Colonic mucosa (tissue), 4 donors: ENCODE measurements at regions not wholly inside any gene's neighbourhood (a gene's known extent, or its start where the extent isn't known, plus 50 kb on each side); places are given as distances from the start of the nearest gene placed in this dataset.
"Not testable (repeated sequence)": the region's sequence is repeated elsewhere in the genome, so short reads cannot be mapped to it uniquely, and the experiment has no call there.

Experiments used
- DNase-seq: peaks from one replicate; pipeline ENCODE4 v3.0.0-alpha.2; 2020
- H3K27ac ChIP-seq: fragments of 200-600 bp; one replicate; pipeline ENCODE4 v1.8.0; 2021
- H3K27me3 ChIP-seq: fragments of 200-600 bp; one replicate; pipeline ENCODE4 v1.8.0; 2021
- H3K36me3 ChIP-seq: fragments of 200-600 bp; one replicate; pipeline ENCODE4 v1.8.0; 2021
- H3K4me1 ChIP-seq: fragments of 200-600 bp; one replicate; pipeline ENCODE4 v1.8.0; 2021; ENCODE audit warnings: mild to moderate bottlenecking
- H3K4me3 ChIP-seq: fragments of 200-600 bp; one replicate; pipeline ENCODE4 v1.8.0; 2021
- H3K9ac ChIP-seq, 2 donors: one replicate each; pipeline ENCODE4 v1.7.0; 2013; ENCODE audit warnings: control low read depth in 2 of 2, low read depth in 2 of 2, low read length in 2 of 2
- H3K9me3 ChIP-seq: fragments of 200-600 bp; one replicate; pipeline ENCODE4 v1.8.0; 2021
- intact Hi-C: fragments of 100-400 bp; cut with DNase I; formaldehyde crosslinking; loops from one replicate; pipeline ENCODE4 v1.14.1; 2022
- TF ChIP-seq, protein P1 (sequence below): fragments of 200-600 bp; IDR thresholded peaks from one replicate; pipeline ENCODE4 v1.8.0; 2022; ENCODE audit warnings: antibody characterized with exemption, mild to moderate bottlenecking
- donor health status: healthy.
- donor health status: DM: no; HTN: no; CAD: no.
- donor health status: DM: no; HTN: no; CAD: no.

GRCh38 chr5:37932450-37932849 lies 92.6 kb upstream of the GDNF start:
- Histone ChIP-seq H3K4me1 (no peaks in the 10 kb centered on the region), H3K36me3 (no peaks in the 10 kb centered on the region), H3K9me3 (no peaks in the 10 kb centered on the region), H3K27ac (no peak overlapping the region), H3K27me3 (no peaks in the 10 kb centered on the region), H3K9ac (no peak overlapping the region), H3K4me3 (no peak overlapping the region)
- intact Hi-C loops, result no loop called here
- DNase-seq, result no peak
- TF ChIP-seq, protein P1, sequence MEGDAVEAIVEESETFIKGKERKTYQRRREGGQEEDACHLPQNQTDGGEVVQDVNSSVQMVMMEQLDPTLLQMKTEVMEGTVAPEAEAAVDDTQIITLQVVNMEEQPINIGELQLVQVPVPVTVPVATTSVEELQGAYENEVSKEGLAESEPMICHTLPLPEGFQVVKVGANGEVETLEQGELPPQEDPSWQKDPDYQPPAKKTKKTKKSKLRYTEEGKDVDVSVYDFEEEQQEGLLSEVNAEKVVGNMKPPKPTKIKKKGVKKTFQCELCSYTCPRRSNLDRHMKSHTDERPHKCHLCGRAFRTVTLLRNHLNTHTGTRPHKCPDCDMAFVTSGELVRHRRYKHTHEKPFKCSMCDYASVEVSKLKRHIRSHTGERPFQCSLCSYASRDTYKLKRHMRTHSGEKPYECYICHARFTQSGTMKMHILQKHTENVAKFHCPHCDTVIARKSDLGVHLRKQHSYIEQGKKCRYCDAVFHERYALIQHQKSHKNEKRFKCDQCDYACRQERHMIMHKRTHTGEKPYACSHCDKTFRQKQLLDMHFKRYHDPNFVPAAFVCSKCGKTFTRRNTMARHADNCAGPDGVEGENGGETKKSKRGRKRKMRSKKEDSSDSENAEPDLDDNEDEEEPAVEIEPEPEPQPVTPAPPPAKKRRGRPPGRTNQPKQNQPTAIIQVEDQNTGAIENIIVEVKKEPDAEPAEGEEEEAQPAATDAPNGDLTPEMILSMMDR, result no peak

GRCh38 chr5:37931541-37931940 lies 91.7 kb upstream of the GDNF start:
- H3K27me3 ChIP-seq, result no peaks in the 10 kb centered on the region
- DNase-seq, result no peak
- intact Hi-C loops, result no loop called here
- no peaks in the 10 kb centered on the region for H3K9me3 ChIP-seq
- no peak overlapping the region for H3K27ac ChIP-seq
- TF ChIP-seq, protein P1, result no peak
- H3K9ac ChIP-seq, result no peak overlapping the region
- no peaks in the 10 kb centered on the region for H3K4me1 ChIP-seq
- no peaks in the 10 kb centered on the region for H3K36me3 ChIP-seq
- no peak overlapping the region for H3K4me3 ChIP-seq

- Histone ChIP-seq H3K27ac (no peak overlapping the region), H3K9me3 (no peaks in the 10 kb centered on the region), H3K27me3 (no peaks in the 10 kb centered on the region), H3K4me3 (no peak overlapping the region), H3K4me1 (no peaks in the 10 kb centered on the region), H3K9ac (no peak overlapping the region), H3K36me3 (no peaks in the 10 kb centered on the region)
- TF ChIP-seq, protein P1, result no peak
- DNase-seq, result no peak
- intact Hi-C loops, result no loop called here
Observed at GRCh38 chr5:37930350-37930749, 90.5 kb upstream of the GDNF start.

DNA sequence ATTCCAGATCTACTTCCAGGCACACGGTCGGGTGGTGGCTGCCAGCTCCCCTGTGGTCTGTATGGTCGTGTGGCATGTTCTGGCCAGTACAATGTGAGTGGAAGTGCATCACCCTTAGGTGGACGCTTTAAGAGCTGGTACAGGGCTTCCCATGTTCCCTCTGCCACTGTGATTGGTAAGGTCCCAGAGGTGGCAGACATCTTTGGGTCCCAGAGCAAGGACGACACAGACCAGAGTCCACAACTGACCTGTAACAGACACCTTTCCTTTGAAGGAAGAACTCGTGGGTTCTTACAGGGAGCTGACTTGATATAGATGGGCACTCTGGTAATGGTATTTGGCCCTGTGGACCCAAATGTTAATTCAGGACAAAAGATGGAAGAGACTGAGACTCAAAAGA lies 90.0 kb upstream of the GDNF start:
- Histone ChIP-seq H3K4me3 (no peak overlapping the region), H3K9me3 (no peaks in the 10 kb centered on the region), H3K9ac (no peak overlapping the region), H3K27me3 (no peaks in the 10 kb centered on the region), H3K4me1 (no peaks in the 10 kb centered on the region), H3K36me3 (no peaks in the 10 kb centered on the region), H3K27ac (no peak overlapping the region)
- TF ChIP-seq, protein P1, result no peak
- intact Hi-C loops, result no loop called here
- DNase-seq, result no peak

GRCh38 chr5:37927753-37928152 lies 87.9 kb upstream of the GDNF start:
- H3K36me3 ChIP-seq, H3K9ac ChIP-seq, H3K4me1 ChIP-seq, H3K4me3 ChIP-seq, H3K27ac ChIP-seq, DNase-seq, intact Hi-C loops, H3K9me3 ChIP-seq, H3K27me3 ChIP-seq: not testable (repeated sequence)

DNA sequence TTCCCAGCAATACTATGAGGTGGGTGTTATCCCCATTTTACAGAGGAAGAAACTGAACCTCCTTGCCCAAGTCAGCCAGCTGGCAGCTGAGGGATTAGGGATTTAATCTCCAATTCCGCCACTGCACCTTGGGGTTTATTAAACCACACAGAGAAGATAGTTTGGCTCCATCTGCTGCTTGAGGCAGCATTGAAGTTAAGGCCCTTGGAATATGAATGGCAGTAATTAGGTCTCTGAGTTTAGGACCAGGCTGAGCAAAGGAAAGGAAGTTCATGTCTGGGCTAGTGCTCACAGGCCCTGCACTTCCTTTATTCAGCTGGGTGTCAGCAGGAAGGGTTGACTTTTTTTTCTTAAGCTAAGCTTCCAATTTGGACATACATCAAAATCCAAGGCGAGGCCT lies 86.9 kb upstream of the GDNF start:
- TF ChIP-seq, protein P1, result no peak
- H3K27ac ChIP-seq, result no peak overlapping the region
- H3K9me3 ChIP-seq, result no peaks in the 10 kb centered on the region
- no peaks in the 10 kb centered on the region for H3K27me3 ChIP-seq
- no peaks in the 10 kb centered on the region for H3K4me1 ChIP-seq
- no peak overlapping the region for H3K4me3 ChIP-seq
- H3K9ac ChIP-seq, result no peak overlapping the region
- intact Hi-C loops, result no loop called here
- no peaks in the 10 kb centered on the region for H3K36me3 ChIP-seq
- no peak for DNase-seq
